ENCODE measurements at regions not wholly inside any gene's neighbourhood (a gene's known extent, or its start where the extent isn't known, plus 50 kb on each side); places are given as distances from the start of the nearest gene placed in this dataset.

- no peaks in the 10 kb centered on the region for H3K9me3 ChIP-seq
- H3K36me3 ChIP-seq = no peaks in the 10 kb centered on the region
- H3K27me3 ChIP-seq = no peaks in the 10 kb centered on the region
- intact Hi-C loops (cut with DNase I) = no loop called here
- no peak overlapping the region for H3K27ac ChIP-seq
- ATAC-seq (no peak), DNase-seq (no peak)
- H3K4me3 ChIP-seq = no peak overlapping the region
- H3K4me1 ChIP-seq = peaks cover 10% of the 10 kb centered on the region
- TF ChIP-seq CTCF (IDR thresholded peaks at IDR 0.05) = no peak
Observed at GRCh38 chr6:11384531-11385309, 152.3 kb upstream of the NEDD9 start.

- peak overlapping the region; percentile 84 for H3K27ac ChIP-seq
- no peak for TF ChIP-seq CTCF (IDR thresholded peaks at IDR 0.05)
Observed at GRCh38 chr6:11381801-11382513, 149.5 kb upstream of the NEDD9 start.

GRCh38 chr6:11380969-11381744, 148.7 kb upstream of the NEDD9 start:
- peak overlapping the region; percentile 84 for H3K27ac ChIP-seq
- intact Hi-C loops (cut with DNase I) = no loop called here

More at GRCh38 chr6:11381801-11382513, 149.5 kb upstream of the NEDD9 start:
- DNase-seq (peak; percentile 67), ATAC-seq (peak; percentile 87)
- intact Hi-C loops (cut with DNase I) = no loop called here
- Histone ChIP-seq H3K4me1 (peaks cover 5% of the 10 kb centered on the region), H3K4me3 (peak overlapping the region; percentile 45), H3K27me3 (no peaks in the 10 kb centered on the region), H3K9me3 (no peaks in the 10 kb centered on the region), H3K36me3 (no peaks in the 10 kb centered on the region)

GRCh38 chr6:11380549-11380948, 148.1 kb upstream of the NEDD9 start:
- no peak for TF ChIP-seq CTCF (IDR thresholded peaks at IDR 0.05)
- Histone ChIP-seq H3K4me1 (peaks cover 8% of the 10 kb centered on the region), H3K4me3 (peak overlapping the region; percentile 45)

More at GRCh38 chr6:11380969-11381744, 148.7 kb upstream of the NEDD9 start:
- H3K4me3 ChIP-seq = peak overlapping the region; percentile 45
- DNase-seq (no peak), ATAC-seq (no peak)
- H3K9me3 ChIP-seq = no peaks in the 10 kb centered on the region
- peaks cover 8% of the 10 kb centered on the region for H3K4me1 ChIP-seq
- no peak for TF ChIP-seq CTCF (IDR thresholded peaks at IDR 0.05)
- H3K27me3 ChIP-seq = no peaks in the 10 kb centered on the region
- no peaks in the 10 kb centered on the region for H3K36me3 ChIP-seq

GRCh38 chr6:11379805-11380204, 147.3 kb upstream of the NEDD9 start:
- DNase-seq (no peak), ATAC-seq (no peak)
- peaks cover 11% of the 10 kb centered on the region for H3K4me1 ChIP-seq
- H3K9me3 ChIP-seq = no peaks in the 10 kb centered on the region
- H3K27ac ChIP-seq = no peak overlapping the region
- no peak overlapping the region for H3K4me3 ChIP-seq
- no peaks in the 10 kb centered on the region for H3K27me3 ChIP-seq
- H3K36me3 ChIP-seq = no peaks in the 10 kb centered on the region
- intact Hi-C loops (cut with DNase I) = no loop called here
- TF ChIP-seq CTCF (IDR thresholded peaks at IDR 0.05) = no peak

More at GRCh38 chr6:11380549-11380948, 148.1 kb upstream of the NEDD9 start:
- Histone ChIP-seq H3K27me3 (no peaks in the 10 kb centered on the region), H3K27ac (peak overlapping the region; percentile 84), H3K36me3 (no peaks in the 10 kb centered on the region), H3K9me3 (no peaks in the 10 kb centered on the region)
- ATAC-seq = no peak
- intact Hi-C loops (cut with DNase I) = no loop called here
- DNase-seq = no peak

Data from upper lobe of right lung (tissue), 1 donor.